ENCODE measurements at regions not wholly inside any gene's neighbourhood (a gene's known extent, or its start where the extent isn't known, plus 50 kb on each side); places are given as distances from the start of the nearest gene placed in this dataset.

GRCh38 chr22:34429314-34429713 lies 509.0 kb upstream of the LARGE1 start:
- peaks cover 4% of the 10 kb centered on the region for H3K4me1 Mint-ChIP-seq

GRCh38 chr22:34430386-34430785 lies 510.1 kb upstream of the LARGE1 start:
- Mint-ChIP-seq H3K27me3 (peaks cover 3% of the 10 kb centered on the region), H3K4me1 (peaks cover 4% of the 10 kb centered on the region), H3K9me3 (peaks cover 19% of the 10 kb centered on the region), H3K27ac (no peak overlapping the region), H3K36me3 (ENCODE audit: low read depth) (no peaks in the 10 kb centered on the region), H3K4me3 (no peak overlapping the region)
- ATAC-seq (replicated peaks): no peak

More at GRCh38 chr22:34429314-34429713, 509.0 kb upstream of the LARGE1 start:
- Mint-ChIP-seq H3K36me3 (ENCODE audit: low read depth) (no peaks in the 10 kb centered on the region), H3K27ac (no peak overlapping the region), H3K27me3 (peaks cover 3% of the 10 kb centered on the region), H3K4me3 (no peak overlapping the region), H3K9me3 (peaks cover 17% of the 10 kb centered on the region)
- peak; percentile 56 for ATAC-seq (replicated peaks)

GRCh38 chr22:34434371-34434770 lies 514.1 kb upstream of the LARGE1 start:
- H3K27me3 Mint-ChIP-seq: peaks cover 7% of the 10 kb centered on the region
- ATAC-seq (replicated peaks): no peak
- H3K27ac Mint-ChIP-seq: no peak overlapping the region
- H3K36me3 Mint-ChIP-seq (ENCODE audit: low read depth): no peaks in the 10 kb centered on the region
- H3K4me3 Mint-ChIP-seq: no peak overlapping the region
- peaks cover 22% of the 10 kb centered on the region for H3K9me3 Mint-ChIP-seq
- H3K4me1 Mint-ChIP-seq: peaks cover 4% of the 10 kb centered on the region

GRCh38 chr22:34437140-34437539 lies 516.9 kb upstream of the LARGE1 start:
- H3K36me3 Mint-ChIP-seq (ENCODE audit: low read depth): no peaks in the 10 kb centered on the region
- ATAC-seq (replicated peaks): no peak
- peaks cover 5% of the 10 kb centered on the region for H3K27me3 Mint-ChIP-seq
- peaks cover 14% of the 10 kb centered on the region for H3K9me3 Mint-ChIP-seq
- no peaks in the 10 kb centered on the region for H3K4me1 Mint-ChIP-seq
- no peak overlapping the region for H3K4me3 Mint-ChIP-seq
- no peak overlapping the region for H3K27ac Mint-ChIP-seq

GRCh38 chr22:34454598-34454997 lies 534.3 kb upstream of the LARGE1 start:
- ATAC-seq (replicated peaks): no peak
- Mint-ChIP-seq H3K9me3 (peaks cover 3% of the 10 kb centered on the region), H3K4me3 (no peak overlapping the region), H3K27me3 (no peaks in the 10 kb centered on the region), H3K4me1 (no peaks in the 10 kb centered on the region), H3K27ac (no peak overlapping the region), H3K36me3 (ENCODE audit: low read depth) (no peaks in the 10 kb centered on the region)

GRCh38 chr22:34462795-34463194 lies 542.5 kb upstream of the LARGE1 start:
- Mint-ChIP-seq H3K4me1 (no peaks in the 10 kb centered on the region), H3K4me3 (no peak overlapping the region), H3K36me3 (ENCODE audit: low read depth) (no peaks in the 10 kb centered on the region), H3K9me3 (peaks cover 4% of the 10 kb centered on the region), H3K27me3 (peaks cover 8% of the 10 kb centered on the region), H3K27ac (no peak overlapping the region)
- no peak for ATAC-seq (replicated peaks)

- H3K36me3 Mint-ChIP-seq (ENCODE audit: low read depth): no peaks in the 10 kb centered on the region
- no peak for ATAC-seq (replicated peaks)
- H3K4me3 Mint-ChIP-seq: no peak overlapping the region
- H3K27ac Mint-ChIP-seq: no peak overlapping the region
- no peaks in the 10 kb centered on the region for H3K4me1 Mint-ChIP-seq
- peaks cover 9% of the 10 kb centered on the region for H3K27me3 Mint-ChIP-seq
- no peaks in the 10 kb centered on the region for H3K9me3 Mint-ChIP-seq
Measured at GRCh38 chr22:34475886-34476285, 555.6 kb upstream of the LARGE1 start.

- H3K4me3 Mint-ChIP-seq: no peak overlapping the region
- no peak for ATAC-seq (replicated peaks)
- H3K9me3 Mint-ChIP-seq: peaks cover under 1% of the 10 kb centered on the region
- no peaks in the 10 kb centered on the region for H3K4me1 Mint-ChIP-seq
- no peaks in the 10 kb centered on the region for H3K36me3 Mint-ChIP-seq (ENCODE audit: low read depth)
- no peak overlapping the region for H3K27ac Mint-ChIP-seq
- peaks cover 9% of the 10 kb centered on the region for H3K27me3 Mint-ChIP-seq
Measured at GRCh38 chr22:34476762-34477161, 556.5 kb upstream of the LARGE1 start.

GRCh38 chr22:34481090-34481489 lies 560.8 kb upstream of the LARGE1 start:
- Mint-ChIP-seq H3K9me3 (peaks cover 7% of the 10 kb centered on the region), H3K4me1 (no peaks in the 10 kb centered on the region), H3K27ac (no peak overlapping the region)

GRCh38 chr22:34486381-34486780 lies 566.1 kb upstream of the LARGE1 start:
- Mint-ChIP-seq H3K9me3 (peaks cover 10% of the 10 kb centered on the region), H3K27me3 (no peaks in the 10 kb centered on the region)
- ATAC-seq (replicated peaks): no peak

More at GRCh38 chr22:34481090-34481489, 560.8 kb upstream of the LARGE1 start:
- peaks cover 3% of the 10 kb centered on the region for H3K27me3 Mint-ChIP-seq
- no peak overlapping the region for H3K4me3 Mint-ChIP-seq
- no peak for ATAC-seq (replicated peaks)
- no peaks in the 10 kb centered on the region for H3K36me3 Mint-ChIP-seq (ENCODE audit: low read depth)

GRCh38 chr22:34489861-34490260 lies 569.6 kb upstream of the LARGE1 start:
- Mint-ChIP-seq H3K4me1 (no peaks in the 10 kb centered on the region), H3K9me3 (peaks cover 19% of the 10 kb centered on the region), H3K36me3 (ENCODE audit: low read depth) (no peaks in the 10 kb centered on the region), H3K27me3 (no peaks in the 10 kb centered on the region), H3K4me3 (no peak overlapping the region), H3K27ac (no peak overlapping the region)
- no peak for ATAC-seq (replicated peaks)

More at GRCh38 chr22:34486381-34486780, 566.1 kb upstream of the LARGE1 start:
- no peak overlapping the region for H3K4me3 Mint-ChIP-seq
- H3K4me1 Mint-ChIP-seq: no peaks in the 10 kb centered on the region
- no peak overlapping the region for H3K27ac Mint-ChIP-seq
- H3K36me3 Mint-ChIP-seq (ENCODE audit: low read depth): no peaks in the 10 kb centered on the region

- Mint-ChIP-seq H3K27me3 (no peaks in the 10 kb centered on the region), H3K4me1 (no peaks in the 10 kb centered on the region), H3K27ac (no peak overlapping the region), H3K9me3 (peaks cover 16% of the 10 kb centered on the region), H3K36me3 (ENCODE audit: low read depth) (no peaks in the 10 kb centered on the region), H3K4me3 (no peak overlapping the region)
- no peak for ATAC-seq (replicated peaks)
Measured at GRCh38 chr22:34490886-34491285, 570.6 kb upstream of the LARGE1 start.

- H3K36me3 Mint-ChIP-seq (ENCODE audit: low read depth): no peaks in the 10 kb centered on the region
- H3K27ac Mint-ChIP-seq: no peak overlapping the region
- no peaks in the 10 kb centered on the region for H3K4me1 Mint-ChIP-seq
- no peaks in the 10 kb centered on the region for H3K27me3 Mint-ChIP-seq
- H3K9me3 Mint-ChIP-seq: peaks cover 16% of the 10 kb centered on the region
- no peak for ATAC-seq (replicated peaks)
- H3K4me3 Mint-ChIP-seq: no peak overlapping the region
Measured at GRCh38 chr22:34493486-34493885, 572.5 kb upstream of the ISX start.

- Mint-ChIP-seq H3K9me3 (peaks cover 6% of the 10 kb centered on the region), H3K27ac (no peak overlapping the region), H3K4me3 (no peak overlapping the region), H3K36me3 (ENCODE audit: low read depth) (no peaks in the 10 kb centered on the region), H3K27me3 (peaks cover 9% of the 10 kb centered on the region), H3K4me1 (no peaks in the 10 kb centered on the region)
- no peak for ATAC-seq (replicated peaks)
Measured at GRCh38 chr22:34501366-34501965, 564.5 kb upstream of the ISX start.

GRCh38 chr22:34502821-34503220 lies 563.1 kb upstream of the ISX start:
- Mint-ChIP-seq H3K27ac (no peak overlapping the region), H3K4me1 (no peaks in the 10 kb centered on the region), H3K36me3 (ENCODE audit: low read depth) (no peaks in the 10 kb centered on the region), H3K27me3 (peaks cover 9% of the 10 kb centered on the region), H3K9me3 (peaks cover 6% of the 10 kb centered on the region), H3K4me3 (no peak overlapping the region)
- no peak for ATAC-seq (replicated peaks)

- H3K27ac Mint-ChIP-seq: no peak overlapping the region
- H3K4me3 Mint-ChIP-seq: no peak overlapping the region
- no peak for ATAC-seq (replicated peaks)
- H3K36me3 Mint-ChIP-seq (ENCODE audit: low read depth): no peaks in the 10 kb centered on the region
- no peaks in the 10 kb centered on the region for H3K4me1 Mint-ChIP-seq
- H3K9me3 Mint-ChIP-seq: peaks cover 12% of the 10 kb centered on the region
- H3K27me3 Mint-ChIP-seq: peaks cover 9% of the 10 kb centered on the region
Measured at GRCh38 chr22:34508797-34509196, 557.2 kb upstream of the ISX start.

Data from activated T-helper 17 cell treated with anti-CD3 and anti-CD28 coated beads, Interleukin-2, amount 50 U/mL, for 72 hours (primary cell).